Spleen (tissue), 11 donors: ENCODE measurements at regions not wholly inside any gene's neighbourhood (a gene's known extent, or its start where the extent isn't known, plus 50 kb on each side); places are given as distances from the start of the nearest gene placed in this dataset.

Source experiments
- DNase-seq: peaks from one replicate; pipeline ENCODE4 v3.0.0-alpha.2; 2020
- H3K27ac ChIP-seq, 8 donors: fragments of 200-600 bp; sonication (generic) in 7 of 8; 1 replicate in 4 of 8; 2 replicates in 4 of 8; pipeline versions ENCODE4 v1.5.0 to v1.8.0; 2016 to 2021; ENCODE audit warnings: inconsistent platforms in 4 of 8, mild to moderate bottlenecking in 4 of 8, moderate library complexity in 1 of 8
- H3K27me3 ChIP-seq, 7 donors: fragments of 200-600 bp; sonication (generic) in 6 of 7; replicated peaks in 1 of 7; 1 replicate in 4 of 7; 2 replicates in 3 of 7; pipeline versions ENCODE4 v1.5.0 to v1.8.0; 2016 to 2021; ENCODE audit warnings: inconsistent platforms in 3 of 7, mild to moderate bottlenecking in 1 of 7
- H3K36me3 ChIP-seq, 6 donors: fragments of 200-600 bp; sonication (generic) in 5 of 6; 1 replicate in 4 of 6; 2 replicates in 2 of 6; pipeline versions ENCODE4 v1.5.0 to v1.8.0; 2016 to 2021; ENCODE audit warnings: inconsistent platforms in 2 of 6
- H3K4me1 ChIP-seq, 6 donors: fragments of 200-600 bp; sonication (generic) in 5 of 6; 1 replicate in 3 of 6; 2 replicates in 3 of 6; pipeline versions ENCODE4 v1.5.0 to v1.8.0; 2016 to 2021; ENCODE audit warnings: inconsistent platforms in 3 of 6
- H3K4me3 ChIP-seq, 8 donors: fragments of 200-600 bp; sonication (generic) in 7 of 8; 1 replicate in 4 of 8; 2 replicates in 4 of 8; pipeline versions ENCODE4 v1.5.0 to v1.8.0; 2016 to 2021; ENCODE audit warnings: inconsistent platforms in 4 of 8, mild to moderate bottlenecking in 4 of 8, moderate library complexity in 2 of 8
- H3K9me3 ChIP-seq, 8 donors: fragments of 200-600 bp; sonication (generic) in 7 of 8; 1 replicate in 4 of 8; 2 replicates in 4 of 8; pipeline versions ENCODE4 v1.5.0 to v1.8.0; 2016 to 2021; ENCODE audit warnings: inconsistent platforms in 4 of 8
- POLR2A ChIP-seq, 3 donors: fragments of 450-650 bp; IDR thresholded peaks; one replicate each; pipeline ENCODE4 v1.5.1; 2017; ENCODE audit warnings: antibody characterized with exemption in 3 of 3, mild to moderate bottlenecking in 1 of 3
- POLR2AphosphoS5 ChIP-seq, 3 donors: sonication (generic); formaldehyde crosslinking; IDR thresholded peaks; one replicate each; pipeline ENCODE4 v1.5.1; 2017; ENCODE audit warnings: antibody characterized with exemption in 3 of 3
- WGBS, 5 donors: extraction: QIAGEN DNeasy Blood & Tissue Kit in 3 of 5; methylation state at CpG; one replicate each; pipeline versions ENCODE4 v1.1.5 to v1.1.7; 2013 to 2018; 5-methylcytosine and 5-hydroxymethylcytosine counted together
- intact Hi-C: fragments of 100-400 bp; cut with DNase I; formaldehyde crosslinking; loops from one replicate; pipeline ENCODE4 v1.15.0; 2023; ENCODE audit warnings: low total_unique reads
- TF ChIP-seq, protein P1 (sequence below), 11 experiments: fragments of 200-600 bp in 7 of 11; fragments of 450-650 bp in 4 of 11; sonication (generic) in 4 of 11; IDR thresholded peaks in 8 of 11; conservative IDR thresholded peaks in 3 of 11; 1 replicate in 7 of 11; 2 replicates in 4 of 11; pipeline versions ENCODE4 v1.4.0 to v1.8.0; 2016 to 2021; ENCODE audit warnings: antibody characterized with exemption in 11 of 11, inconsistent platforms in 4 of 11, mild to moderate bottlenecking in 1 of 11
- donor health status: healthy with polysubstance abuse.
- donor health status: DM: no; HTN: no; CAD: no; lungs with moderate emphysema.
- donor health status: DM: no; HTN: no; CAD: no.
- donor health status: Bipolar disorder and iron deficiency.
- donor health status: healthy.
- donor health status: DM: no; HTN: no; CAD: no.
- donor health status: DM: yes; HTN: yes; CAD: no.

- 80 to 93% (median 90%) methylated on average over 8 of the region's 8 CpGs for WGBS, 5 donors
- Histone ChIP-seq H3K27ac (no peak overlapping the region), H3K27me3 (no peaks in the 10 kb centered on the region), H3K4me3 (no peak overlapping the region), H3K4me1 (peaks cover 0 to 3% (median 0%) of the 10 kb centered on the region in 6 donors), H3K9me3 (no peaks in the 10 kb centered on the region), H3K36me3 (no peaks in the 10 kb centered on the region)
- intact Hi-C loops: no loop called here
- DNase-seq: no peak
- TF ChIP-seq POLR2A (IDR thresholded peaks at IDR 0.05) (no peak), POLR2AphosphoS5 (IDR thresholded peaks at IDR 0.05) (no peak)
Measured at GRCh38 chr15:66628976-66629723, 63.4 kb upstream of the LCTL start.

- no peak overlapping the region for H3K4me3 ChIP-seq
- intact Hi-C loops: no loop called here
Measured at GRCh38 chr15:66629817-66630576, 64.2 kb upstream of the LCTL start.

DNA sequence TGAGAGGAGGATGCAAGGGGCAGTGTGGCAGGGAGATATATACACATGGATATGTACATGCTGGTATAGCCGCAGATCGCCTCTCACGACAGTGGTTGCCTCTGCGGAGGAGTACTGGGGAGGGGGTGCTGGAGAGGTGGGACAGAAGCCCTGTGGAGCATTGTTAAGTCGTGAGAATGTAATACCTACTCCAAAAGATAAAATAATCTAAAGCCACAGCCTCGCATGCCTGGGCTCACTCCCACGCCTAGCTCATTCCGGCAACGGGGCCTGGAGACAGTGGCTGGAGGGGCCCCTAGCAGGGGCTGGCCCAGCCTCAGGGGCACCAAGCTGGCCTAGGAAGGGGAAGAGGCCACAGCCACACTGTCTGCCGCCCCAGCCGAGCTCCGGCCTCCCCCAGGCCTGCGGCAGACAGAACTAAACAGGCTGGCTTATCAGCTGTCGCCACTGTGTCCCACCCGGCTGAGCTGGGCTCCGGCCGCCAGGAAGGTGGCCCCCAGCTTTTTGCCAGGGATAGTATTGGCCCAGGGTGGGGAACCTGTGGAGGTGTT is 65.1 kb upstream of the LCTL start:
- H3K27ac ChIP-seq: no peak overlapping the region
- intact Hi-C loops: no loop called here
- WGBS, 5 donors: 46 to 65% (median 52%) methylated on average over 16 to 17 of the region's 17 CpGs

More at GRCh38 chr15:66629817-66630576, 64.2 kb upstream of the LCTL start:
- DNase-seq: no peak
- Histone ChIP-seq H3K9me3 (no peaks in the 10 kb centered on the region), H3K27ac (no peak overlapping the region), H3K27me3 (no peaks in the 10 kb centered on the region), H3K36me3 (no peaks in the 10 kb centered on the region), H3K4me1 (peaks cover 0 to 3% (median 0%) of the 10 kb centered on the region in 6 donors)
- TF ChIP-seq POLR2AphosphoS5 (IDR thresholded peaks at IDR 0.05) (no peak), POLR2A (IDR thresholded peaks at IDR 0.05) (no peak)
- TF ChIP-seq, protein P1, sequence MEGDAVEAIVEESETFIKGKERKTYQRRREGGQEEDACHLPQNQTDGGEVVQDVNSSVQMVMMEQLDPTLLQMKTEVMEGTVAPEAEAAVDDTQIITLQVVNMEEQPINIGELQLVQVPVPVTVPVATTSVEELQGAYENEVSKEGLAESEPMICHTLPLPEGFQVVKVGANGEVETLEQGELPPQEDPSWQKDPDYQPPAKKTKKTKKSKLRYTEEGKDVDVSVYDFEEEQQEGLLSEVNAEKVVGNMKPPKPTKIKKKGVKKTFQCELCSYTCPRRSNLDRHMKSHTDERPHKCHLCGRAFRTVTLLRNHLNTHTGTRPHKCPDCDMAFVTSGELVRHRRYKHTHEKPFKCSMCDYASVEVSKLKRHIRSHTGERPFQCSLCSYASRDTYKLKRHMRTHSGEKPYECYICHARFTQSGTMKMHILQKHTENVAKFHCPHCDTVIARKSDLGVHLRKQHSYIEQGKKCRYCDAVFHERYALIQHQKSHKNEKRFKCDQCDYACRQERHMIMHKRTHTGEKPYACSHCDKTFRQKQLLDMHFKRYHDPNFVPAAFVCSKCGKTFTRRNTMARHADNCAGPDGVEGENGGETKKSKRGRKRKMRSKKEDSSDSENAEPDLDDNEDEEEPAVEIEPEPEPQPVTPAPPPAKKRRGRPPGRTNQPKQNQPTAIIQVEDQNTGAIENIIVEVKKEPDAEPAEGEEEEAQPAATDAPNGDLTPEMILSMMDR (IDR thresholded peaks at IDR 0.05 in 8 of 11, conservative IDR thresholded peaks at IDR 0.05 in 3 of 11): no peak
- WGBS, 5 donors: 82 to 95% (median 86%) methylated on average over 4 of the region's 4 CpGs

GRCh38 chr15:66631616-66632263 is 65.9 kb upstream of the LCTL start:
- Histone ChIP-seq H3K9me3 (no peaks in the 10 kb centered on the region), H3K4me1 (peaks cover 0 to 3% (median 0%) of the 10 kb centered on the region in 6 donors), H3K4me3 (no peak overlapping the region), H3K36me3 (no peaks in the 10 kb centered on the region), H3K27ac (no peak overlapping the region), H3K27me3 (no peaks in the 10 kb centered on the region)
- no peak for TF ChIP-seq POLR2AphosphoS5 (IDR thresholded peaks at IDR 0.05)
- TF ChIP-seq POLR2A (IDR thresholded peaks at IDR 0.05): no peak
- TF ChIP-seq, protein P1 (IDR thresholded peaks at IDR 0.05 in 8 of 11, conservative IDR thresholded peaks at IDR 0.05 in 3 of 11): no peak
- intact Hi-C loops: no loop called here
- no peak for DNase-seq
- 55 to 87% (median 80%) methylated on average over 6 to 7 of the region's 7 CpGs for WGBS, 5 donors

More for the DNA sequence above, 65.1 kb upstream of the LCTL start:
- no peak for DNase-seq
- TF ChIP-seq POLR2A (IDR thresholded peaks at IDR 0.05) (no peak), POLR2AphosphoS5 (IDR thresholded peaks at IDR 0.05) (no peak)
- TF ChIP-seq, protein P1 (IDR thresholded peaks at IDR 0.05 in 8 of 11, conservative IDR thresholded peaks at IDR 0.05 in 3 of 11): no peak
- Histone ChIP-seq H3K4me3 (no peak overlapping the region), H3K4me1 (peaks cover 0 to 3% (median 0%) of the 10 kb centered on the region in 6 donors), H3K9me3 (no peaks in the 10 kb centered on the region), H3K27me3 (no peaks in the 10 kb centered on the region), H3K36me3 (no peaks in the 10 kb centered on the region)
